Urothelium cell line (cell line): ENCODE measurements at regions not wholly inside any gene's neighbourhood (a gene's known extent, or its start where the extent isn't known, plus 50 kb on each side); places are given as distances from the start of the nearest gene placed in this dataset.
"Not testable (repeated sequence)": the region's sequence is repeated elsewhere in the genome, so short reads cannot be mapped to it uniquely, and the experiment has no call there.

Experiments
- DNase-seq: peaks from one replicate; pipeline ENCODE4 v3.0.0; 2011; ENCODE audit warnings: low spot score, mixed read lengths
- FAIRE-seq: peaks from 2 replicates; lab custom pipeline; 2011; peaks lifted over from hg19 to GRCh38; lab: Jason Lieb, UNC

- no peak for DNase-seq
- no peak for FAIRE-seq
These were observed 492.4 kb downstream of the RFPL4B start for GRCh38 chr6:112839525-112839961.

- DNase-seq (no peak), FAIRE-seq (no peak)
These were observed 494.6 kb downstream of the RFPL4B start for GRCh38 chr6:112841553-112842329.

GRCh38 chr6:112842330-112842685, 495.2 kb downstream of the RFPL4B start:
- FAIRE-seq (no peak), DNase-seq (no peak)

- DNase-seq: no peak
- no peak for FAIRE-seq
These were observed 499.6 kb downstream of the RFPL4B start for GRCh38 chr6:112846681-112847080.

- DNase-seq (no peak), FAIRE-seq (no peak)
These were observed 504.0 kb downstream of the RFPL4B start for GRCh38 chr6:112851146-112851545.

GRCh38 chr6:112853162-112853561, 506.0 kb downstream of the RFPL4B start:
- FAIRE-seq: no peak

GRCh38 chr6:112863753-112864152, 516.6 kb downstream of the RFPL4B start:
- DNase-seq (no peak), FAIRE-seq (no peak)

More at GRCh38 chr6:112853162-112853561, 506.0 kb downstream of the RFPL4B start:
- DNase-seq: no peak

- FAIRE-seq: no peak
- DNase-seq: no peak
These were observed 518.0 kb downstream of the RFPL4B start for GRCh38 chr6:112865131-112865530.

GRCh38 chr6:112874881-112875280, 527.8 kb downstream of the RFPL4B start:
- DNase-seq (no peak), FAIRE-seq (no peak)

GRCh38 chr6:112877134-112878100, 530.3 kb downstream of the RFPL4B start:
- FAIRE-seq: no peak
- peak; percentile 12 for DNase-seq

GRCh38 chr6:112879920-112880413, 532.8 kb downstream of the RFPL4B start:
- FAIRE-seq: no peak
- DNase-seq: no peak

- DNase-seq: peak; percentile 4
- no peak for FAIRE-seq
These were observed 533.9 kb downstream of the RFPL4B start for GRCh38 chr6:112881027-112881426.

GRCh38 chr6:112881828-112882780, 535.0 kb downstream of the RFPL4B start:
- DNase-seq (no peak), FAIRE-seq (no peak)

GRCh38 chr6:112883095-112883494, 536.0 kb downstream of the RFPL4B start:
- no peak for DNase-seq
- no peak for FAIRE-seq

- DNase-seq (no peak), FAIRE-seq (no peak)
These were observed 539.3 kb downstream of the RFPL4B start for GRCh38 chr6:112886415-112886814.

- DNase-seq, FAIRE-seq: not testable (repeated sequence)
These were observed 540.3 kb downstream of the RFPL4B start for GRCh38 chr6:112887424-112887823.

- no peak for DNase-seq
- FAIRE-seq: no peak
These were observed 552.4 kb downstream of the RFPL4B start for GRCh38 chr6:112899541-112899940.

- no peak for DNase-seq
- FAIRE-seq: no peak
These were observed 556.2 kb downstream of the RFPL4B start for GRCh38 chr6:112903361-112903760.

GRCh38 chr6:112906726-112907125, 559.6 kb downstream of the RFPL4B start:
- DNase-seq: no peak
- FAIRE-seq: no peak

- peak; percentile 3 for DNase-seq
- no peak for FAIRE-seq
These were observed 562.7 kb downstream of the RFPL4B start for GRCh38 chr6:112909781-112910180.
